Mucosa of rectum (tissue), 2 donors: ENCODE measurements at regions not wholly inside any gene's neighbourhood (a gene's known extent, or its start where the extent isn't known, plus 50 kb on each side); places are given as distances from the start of the nearest gene placed in this dataset.
"Not testable (repeated sequence)": the region's sequence is repeated elsewhere in the genome, so short reads cannot be mapped to it uniquely, and the experiment has no call there.

Experiments
- H3K27ac ChIP-seq, 2 donors: one replicate each; pipeline ENCODE4 v1.7.0; 2013; ENCODE audit warnings: inconsistent platforms in 2 of 2, low read depth in 2 of 2, low read length in 2 of 2
- H3K27me3 ChIP-seq, 2 donors: one replicate each; pipeline ENCODE4 v1.7.0; 2013; ENCODE audit warnings: low read length in 2 of 2; ENCODE audit not compliant: control insufficient read depth in 2 of 2, insufficient read depth in 2 of 2
- H3K36me3 ChIP-seq, 2 donors: one replicate each; pipeline ENCODE4 v1.7.0; 2013; ENCODE audit warnings: low read length in 2 of 2; ENCODE audit not compliant: control insufficient read depth in 2 of 2, insufficient read depth in 2 of 2
- H3K4me1 ChIP-seq, 2 donors: one replicate each; pipeline ENCODE4 v1.7.0; 2013; ENCODE audit warnings: low read length in 2 of 2, mild to moderate bottlenecking in 1 of 2; ENCODE audit not compliant: control insufficient read depth in 2 of 2, insufficient read depth in 2 of 2
- H3K4me3 ChIP-seq, 2 donors: one replicate each; pipeline ENCODE4 v1.7.0; 2013; ENCODE audit warnings: low read length in 2 of 2
- H3K9ac ChIP-seq, 2 donors: one replicate each; pipeline ENCODE4 v1.7.0; 2013; ENCODE audit warnings: low read length in 2 of 2, low read depth in 1 of 2, mild to moderate bottlenecking in 1 of 2
- H3K9me3 ChIP-seq, 2 donors: one replicate each; pipeline ENCODE4 v1.7.0; 2013; ENCODE audit warnings: low read length in 2 of 2; ENCODE audit not compliant: control insufficient read depth in 2 of 2
- donor health status: healthy.
- donor health status: Normal muscosa, but diverticular disease.

DNA sequence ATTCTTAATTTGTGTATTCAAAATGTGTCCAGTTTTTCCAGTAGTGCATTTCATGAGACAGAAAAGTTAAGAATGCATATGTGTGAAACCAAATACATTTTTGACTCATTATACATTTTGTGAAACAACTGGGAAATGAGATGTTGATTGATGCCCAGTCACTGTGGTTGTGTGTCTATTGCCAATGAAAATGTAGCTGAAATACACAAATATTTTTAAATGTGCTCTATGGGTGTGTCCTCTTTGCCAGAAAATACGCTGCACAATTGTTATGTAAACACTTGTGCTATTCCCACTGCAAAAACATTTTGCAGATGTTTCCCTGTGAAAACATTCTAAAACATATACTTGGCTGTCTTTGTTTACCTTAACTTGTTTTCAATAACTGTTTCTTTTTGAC, 395.2 kb downstream of the TFEC start:
- no peak overlapping the region for H3K9ac ChIP-seq

DNA sequence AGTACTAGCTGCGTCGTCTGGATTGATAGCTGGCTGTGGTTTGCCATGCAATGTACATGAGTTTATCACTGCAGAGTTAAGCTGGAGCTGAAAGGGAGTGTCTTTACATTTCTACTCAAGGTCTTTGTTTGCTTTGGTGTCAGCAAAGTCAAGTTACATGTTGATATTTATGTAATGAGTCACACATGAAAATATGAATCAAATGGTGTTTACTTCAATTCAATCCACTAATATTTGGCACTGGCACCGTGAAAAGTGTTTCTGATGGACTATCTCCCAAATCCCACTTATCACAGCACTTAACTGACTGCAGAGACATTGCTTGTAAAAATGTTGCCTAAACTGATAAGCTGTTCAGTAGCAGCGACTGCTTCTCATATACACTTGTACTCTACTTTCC, 395.9 kb downstream of the TFEC start:
- no peaks in the 10 kb centered on the region for H3K9me3 ChIP-seq
- H3K4me1 ChIP-seq, result peaks cover 0 to 5% of the 10 kb centered on the region in 2 donors
- no peak overlapping the region for H3K9ac ChIP-seq
- H3K4me3 ChIP-seq, result no peak overlapping the region
- no peaks in the 10 kb centered on the region for H3K27me3 ChIP-seq
- H3K27ac ChIP-seq, result no peak overlapping the region
- H3K36me3 ChIP-seq, result no peaks in the 10 kb centered on the region

More for the DNA sequence above, 395.2 kb downstream of the TFEC start:
- Histone ChIP-seq H3K27ac (no peak overlapping the region), H3K27me3 (no peaks in the 10 kb centered on the region), H3K4me3 (no peak overlapping the region), H3K4me1 (peaks cover 0 to 5% of the 10 kb centered on the region in 2 donors), H3K9me3 (no peaks in the 10 kb centered on the region), H3K36me3 (no peaks in the 10 kb centered on the region)

DNA sequence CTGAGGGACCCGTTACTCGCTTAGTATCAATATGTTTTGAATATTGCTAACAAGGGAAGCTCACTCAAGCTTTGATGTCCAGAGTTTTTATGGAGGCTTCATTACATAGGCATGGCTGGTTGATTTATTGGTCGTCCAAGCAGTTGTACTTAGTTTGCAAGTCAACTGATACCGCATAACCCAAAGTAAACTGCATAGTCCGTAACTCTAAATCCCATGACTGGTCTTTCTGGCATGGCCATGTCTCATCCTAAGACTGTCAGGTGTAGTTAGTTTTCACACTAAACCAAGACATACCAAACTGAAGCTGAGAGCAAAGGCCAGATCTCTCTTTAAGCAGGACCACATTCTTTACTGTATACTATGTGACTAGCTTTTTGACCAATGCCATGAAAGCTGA, 397.9 kb downstream of the TFEC start:
- no peak overlapping the region for H3K27ac ChIP-seq
- H3K4me1 ChIP-seq, result peaks cover 0 to 5% of the 10 kb centered on the region in 2 donors
- H3K4me3 ChIP-seq, result no peak overlapping the region
- H3K9ac ChIP-seq, result no peak overlapping the region
- no peaks in the 10 kb centered on the region for H3K9me3 ChIP-seq
- no peaks in the 10 kb centered on the region for H3K36me3 ChIP-seq
- no peaks in the 10 kb centered on the region for H3K27me3 ChIP-seq

DNA sequence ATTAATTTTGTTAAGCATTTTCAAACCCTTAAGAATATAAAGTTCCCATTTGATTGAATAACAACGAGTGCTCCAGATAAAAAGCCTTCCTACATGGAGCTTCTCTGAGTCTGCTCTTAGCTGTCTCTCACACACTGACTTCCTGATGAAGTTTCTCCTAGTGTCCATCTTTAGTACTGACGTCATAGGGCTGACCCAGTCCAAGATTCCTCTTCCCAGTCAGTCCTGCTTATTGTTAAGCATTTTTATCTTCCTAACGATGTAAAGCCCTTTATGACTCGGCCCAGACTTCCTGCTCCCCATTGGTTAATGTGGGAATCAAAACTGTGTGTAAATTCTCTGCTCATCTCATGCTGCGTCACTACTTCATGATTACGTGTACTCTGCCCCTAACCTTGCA, 398.8 kb downstream of the TFEC start:
- Histone ChIP-seq H3K36me3 (no peaks in the 10 kb centered on the region), H3K9me3 (no peaks in the 10 kb centered on the region), H3K4me3 (no peak overlapping the region), H3K27me3 (no peaks in the 10 kb centered on the region), H3K4me1 (peaks cover 0 to 5% of the 10 kb centered on the region in 2 donors), H3K27ac (no peak overlapping the region), H3K9ac (no peak overlapping the region)

DNA sequence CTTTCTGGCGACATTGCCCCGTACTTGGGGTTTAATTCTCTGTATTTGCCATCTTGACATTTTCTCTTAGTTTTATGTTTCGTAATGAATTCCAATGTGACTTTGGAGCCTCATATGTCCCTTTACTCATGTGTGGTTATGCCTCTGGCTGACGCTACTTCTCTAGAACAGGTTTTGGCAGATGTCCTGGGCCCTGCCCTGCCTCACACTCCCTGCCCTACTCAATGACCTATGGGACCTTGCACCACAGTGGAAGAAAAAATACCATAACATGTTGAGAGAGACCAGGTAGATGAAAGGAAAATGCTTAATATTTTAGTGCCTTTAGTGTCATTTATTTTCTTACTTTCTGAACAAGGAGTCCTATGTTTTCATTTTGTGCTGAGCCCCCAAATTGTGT, 400.5 kb downstream of the TFEC start:
- no peaks in the 10 kb centered on the region for H3K9me3 ChIP-seq
- H3K4me1 ChIP-seq, result peaks cover 0 to 5% of the 10 kb centered on the region in 2 donors
- no peaks in the 10 kb centered on the region for H3K27me3 ChIP-seq
- no peak overlapping the region for H3K4me3 ChIP-seq
- H3K36me3 ChIP-seq, result no peaks in the 10 kb centered on the region
- no peak overlapping the region for H3K27ac ChIP-seq
- H3K9ac ChIP-seq, result no peak overlapping the region

DNA sequence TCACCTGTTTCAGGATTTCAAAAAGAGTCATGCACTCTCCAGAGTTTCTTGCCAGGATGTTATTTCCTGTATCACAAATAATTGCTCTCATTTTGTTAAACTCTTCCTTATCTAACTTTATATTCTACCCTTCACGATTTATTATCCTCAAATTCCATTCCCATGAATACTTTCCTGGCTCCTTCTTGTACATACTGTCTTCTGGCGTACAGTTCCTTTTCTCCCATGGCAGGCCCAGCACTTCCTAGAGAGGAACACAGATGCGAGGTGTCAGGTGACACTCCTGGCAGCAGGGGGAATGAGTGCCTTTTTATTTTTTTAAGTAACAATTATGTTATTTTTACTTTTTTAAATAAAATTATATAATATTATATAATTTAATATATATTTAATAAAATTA, 411.9 kb downstream of the TFEC start:
- Histone ChIP-seq H3K9ac (no peak overlapping the region), H3K4me3 (no peak overlapping the region), H3K4me1 (no peaks in the 10 kb centered on the region), H3K9me3 (no peaks in the 10 kb centered on the region), H3K27me3 (no peaks in the 10 kb centered on the region), H3K36me3 (no peaks in the 10 kb centered on the region), H3K27ac (no peak overlapping the region)

DNA sequence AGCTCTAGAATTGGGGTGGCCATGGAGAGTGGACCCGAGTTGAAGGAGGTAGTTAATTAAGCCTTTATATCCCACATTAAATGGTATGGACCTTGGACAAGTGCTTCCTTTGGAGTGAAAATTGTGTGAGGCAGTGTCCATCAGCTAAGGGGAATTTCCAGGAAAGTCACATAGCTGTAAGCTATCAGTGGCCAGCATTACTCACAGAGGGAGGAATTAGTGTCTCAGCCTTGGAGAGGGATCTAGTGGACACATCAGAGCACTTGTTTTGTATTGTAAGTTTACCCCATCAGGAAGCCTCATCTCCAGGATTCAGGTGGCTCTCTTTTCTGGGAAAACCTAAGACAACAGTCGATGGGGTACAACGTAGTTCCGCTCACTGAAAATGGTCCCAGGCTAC, 416.7 kb downstream of the TFEC start:
- Histone ChIP-seq H3K4me1 (no peaks in the 10 kb centered on the region), H3K9me3 (no peaks in the 10 kb centered on the region), H3K9ac (no peak overlapping the region), H3K27ac (no peak overlapping the region), H3K36me3 (no peaks in the 10 kb centered on the region), H3K27me3 (no peaks in the 10 kb centered on the region), H3K4me3 (no peak overlapping the region)

DNA sequence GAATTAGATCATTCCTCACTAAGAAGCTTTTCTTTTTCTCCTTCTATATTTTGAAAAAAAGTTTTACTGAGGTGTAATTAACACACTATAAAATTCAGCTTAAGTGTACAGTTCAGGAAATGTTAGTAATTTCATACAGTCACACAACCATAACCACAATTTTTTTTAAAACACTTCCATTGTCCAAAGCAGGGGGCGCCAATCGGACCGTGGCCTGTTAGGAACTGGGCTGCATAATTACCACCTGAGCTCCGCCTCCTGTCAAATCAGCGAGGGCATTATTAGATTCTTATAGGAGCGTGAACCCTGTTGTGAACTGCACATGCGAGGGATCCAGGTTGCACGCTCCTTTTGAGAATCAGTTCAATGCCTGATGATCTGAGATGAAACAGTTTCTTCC, 427.1 kb downstream of the TFEC start:
- H3K9ac ChIP-seq, result no peak overlapping the region
- no peaks in the 10 kb centered on the region for H3K4me1 ChIP-seq
- H3K27ac ChIP-seq, result no peak overlapping the region
- no peaks in the 10 kb centered on the region for H3K27me3 ChIP-seq
- H3K36me3 ChIP-seq, result no peaks in the 10 kb centered on the region
- H3K9me3 ChIP-seq, result no peaks in the 10 kb centered on the region
- no peak overlapping the region for H3K4me3 ChIP-seq

DNA sequence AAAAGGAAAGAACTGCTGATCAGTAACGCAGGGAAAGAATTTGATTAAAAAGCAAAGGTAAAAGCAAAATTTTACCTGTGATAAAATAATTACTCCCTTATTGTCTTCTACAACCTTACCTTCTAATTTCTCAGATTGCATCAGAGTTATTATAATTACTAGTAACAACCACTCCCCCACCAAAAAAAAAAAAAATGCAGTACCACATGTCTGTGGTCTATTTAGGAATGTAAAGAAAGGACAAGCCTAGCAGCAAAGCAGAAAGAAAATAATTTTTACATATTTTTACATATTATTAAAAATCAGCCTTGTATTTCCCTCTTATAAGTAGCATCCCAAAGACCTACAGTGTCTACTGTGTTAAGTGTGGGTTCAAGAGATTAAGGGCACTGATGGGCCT, 430.4 kb downstream of the TFEC start:
- Histone ChIP-seq H3K4me3 (no peak overlapping the region), H3K9ac (no peak overlapping the region), H3K27ac (no peak overlapping the region), H3K4me1 (no peaks in the 10 kb centered on the region), H3K9me3 (no peaks in the 10 kb centered on the region), H3K36me3 (no peaks in the 10 kb centered on the region), H3K27me3 (no peaks in the 10 kb centered on the region)

DNA sequence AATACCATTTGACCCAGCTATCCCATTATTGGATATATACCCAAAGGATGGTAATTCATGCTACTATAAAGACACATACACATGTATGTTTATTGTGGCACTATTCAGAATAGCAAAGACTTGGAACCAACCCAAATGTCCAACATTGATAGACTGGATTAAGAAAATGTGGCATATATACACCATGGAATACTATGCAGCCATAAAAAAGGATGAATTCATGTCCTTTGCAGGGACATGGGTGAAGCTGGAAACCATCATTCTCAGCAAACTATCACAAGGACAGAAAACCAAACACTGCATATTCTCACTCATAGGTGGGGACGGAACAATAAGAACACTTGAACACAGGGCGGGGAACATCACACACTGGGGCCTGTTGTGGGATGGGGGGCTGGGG, 431.4 kb downstream of the TFEC start:
- H3K4me3 ChIP-seq, H3K9me3 ChIP-seq, H3K27me3 ChIP-seq, H3K27ac ChIP-seq, H3K4me1 ChIP-seq, H3K36me3 ChIP-seq, H3K9ac ChIP-seq: not testable (repeated sequence)

DNA sequence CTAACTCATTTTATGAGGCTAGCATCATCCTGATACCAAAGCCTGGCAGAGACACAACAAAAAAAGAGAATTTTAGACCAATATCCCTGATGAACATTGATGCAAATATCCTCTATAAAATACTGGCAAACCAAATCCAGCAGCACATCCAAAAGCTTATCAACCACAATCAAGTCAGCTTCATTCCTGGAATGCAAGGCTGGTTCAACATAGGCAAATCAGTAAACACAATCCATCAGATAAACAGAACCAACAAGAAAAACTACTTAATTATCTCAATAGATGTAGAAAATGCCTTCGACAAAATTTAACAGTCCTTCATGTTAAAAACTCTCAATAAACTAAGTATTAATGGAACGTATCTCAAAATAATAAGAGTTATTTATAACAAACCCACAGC, 433.3 kb downstream of the TFEC start:
- not testable (repeated sequence) for H3K9me3 ChIP-seq, H3K27ac ChIP-seq, H3K27me3 ChIP-seq

More for the DNA sequence above, 433.3 kb downstream of the TFEC start:
- not testable (repeated sequence) for H3K9ac ChIP-seq, H3K36me3 ChIP-seq, H3K4me1 ChIP-seq, H3K4me3 ChIP-seq
